Gastrocnemius medialis (tissue), 4 donors: ENCODE measurements at regions not wholly inside any gene's neighbourhood (a gene's known extent, or its start where the extent isn't known, plus 50 kb on each side); places are given as distances from the start of the nearest gene placed in this dataset.

ENCODE experiments used
- ATAC-seq, 2 donors: fragments of 150-250 bp; one replicate each; pipeline ENCODE4 v1.9.1; 2016
- DNase-seq, 2 donors: peaks; one replicate each; pipeline ENCODE4 v3.0.0-alpha.2; 2019
- H3K27ac ChIP-seq, 4 donors: fragments of 200-600 bp; sonication (generic); 1 replicate in 1 of 4; 2 replicates in 3 of 4; pipeline ENCODE4 v1.5.1; 2016 to 2018; ENCODE audit warnings: mild to moderate bottlenecking in 2 of 4, moderate library complexity in 1 of 4
- H3K27me3 ChIP-seq, 3 donors: fragments of 200-600 bp; sonication (generic) in 2 of 3; 1 replicate in 1 of 3; 2 replicates in 2 of 3; pipeline versions ENCODE4 v1.5.1 to v1.6.0; 2016 to 2019; ENCODE audit warnings: mild to moderate bottlenecking in 1 of 3, moderate library complexity in 1 of 3
- H3K36me3 ChIP-seq, 2 donors: fragments of 200-600 bp; sonication (generic) in 1 of 2; one replicate each; pipeline ENCODE4 v1.5.1; 2017 to 2018
- H3K4me1 ChIP-seq, 2 donors: fragments of 200-600 bp; sonication (generic) in 1 of 2; one replicate each; pipeline ENCODE4 v1.5.1; 2016 to 2017; ENCODE audit warnings: mild to moderate bottlenecking in 2 of 2
- H3K4me3 ChIP-seq, 4 donors: fragments of 200-600 bp; sonication (generic) in 3 of 4; 1 replicate in 1 of 4; 2 replicates in 3 of 4; pipeline ENCODE4 v1.5.1; 2016 to 2019; ENCODE audit warnings: mild to moderate bottlenecking in 2 of 4
- H3K9me3 ChIP-seq, 3 donors: fragments of 200-600 bp; sonication (generic) in 2 of 3; 1 replicate in 1 of 3; 2 replicates in 2 of 3; pipeline ENCODE4 v1.5.1; 2016 to 2019
- CTCF ChIP-seq, 5 experiments: fragments of 450-650 bp in 3 of 5; fragments of 200-600 bp in 2 of 5; sonication (generic) in 2 of 5; IDR thresholded peaks in 4 of 5; conservative IDR thresholded peaks in 1 of 5; 1 replicate in 4 of 5; 2 replicates in 1 of 5; pipeline ENCODE4 v1.5.1; 2016 to 2019; ENCODE audit warnings: antibody characterized with exemption in 5 of 5, mild to moderate bottlenecking in 3 of 5, moderate library complexity in 3 of 5
- POLR2A ChIP-seq, 2 donors: fragments of 450-650 bp; IDR thresholded peaks; one replicate each; pipeline ENCODE4 v1.6.1; 2017; ENCODE audit warnings: antibody characterized with exemption in 2 of 2, mild to moderate bottlenecking in 2 of 2, moderate library complexity in 2 of 2
- in situ Hi-C, 4 donors: fragments of 200-750 bp; cut with MboI; loops; one replicate each; pipeline versions ENCODE4 v1.15.0 to v1.8.0; 2017; ENCODE audit warnings: low sequenced_read_pairs in 4 of 4
- intact Hi-C: fragments of 100-400 bp; cut with DNase I; formaldehyde crosslinking; loops from one replicate; pipeline ENCODE4 v1.15.1; 2023; ENCODE audit warnings: low total_unique reads

GRCh38 chr13:67966065-67966464 lies 735.9 kb upstream of the PCDH9 start:
- in situ Hi-C loops, result no loop called here
- Histone ChIP-seq H3K4me3 (no peak overlapping the region), H3K9me3 (no peaks in the 10 kb centered on the region), H3K27ac (no peak overlapping the region), H3K27me3 (no peaks in the 10 kb centered on the region), H3K36me3 (no peaks in the 10 kb centered on the region), H3K4me1 (no peaks in the 10 kb centered on the region)
- intact Hi-C loops, result no loop called here
- TF ChIP-seq CTCF (IDR thresholded peaks at IDR 0.05 in 4 of 5, conservative IDR thresholded peaks at IDR 0.05 in 1 of 5), result no peak
- TF ChIP-seq POLR2A (IDR thresholded peaks at IDR 0.05), result no peak
- no peak for ATAC-seq
- no peak for DNase-seq

GRCh38 chr13:67964986-67965385 lies 734.9 kb upstream of the PCDH9 start:
- no peak for TF ChIP-seq POLR2A (IDR thresholded peaks at IDR 0.05)
- no peak for TF ChIP-seq CTCF (IDR thresholded peaks at IDR 0.05 in 4 of 5, conservative IDR thresholded peaks at IDR 0.05 in 1 of 5)
- no peak overlapping the region for H3K4me3 ChIP-seq
- no peaks in the 10 kb centered on the region for H3K4me1 ChIP-seq
- in situ Hi-C loops (no loop called here), intact Hi-C loops (no loop called here)
- H3K9me3 ChIP-seq, result no peaks in the 10 kb centered on the region
- no peaks in the 10 kb centered on the region for H3K36me3 ChIP-seq
- no peaks in the 10 kb centered on the region for H3K27me3 ChIP-seq
- no peak overlapping the region for H3K27ac ChIP-seq
- DNase-seq, result no peak
- no peak for ATAC-seq

DNA sequence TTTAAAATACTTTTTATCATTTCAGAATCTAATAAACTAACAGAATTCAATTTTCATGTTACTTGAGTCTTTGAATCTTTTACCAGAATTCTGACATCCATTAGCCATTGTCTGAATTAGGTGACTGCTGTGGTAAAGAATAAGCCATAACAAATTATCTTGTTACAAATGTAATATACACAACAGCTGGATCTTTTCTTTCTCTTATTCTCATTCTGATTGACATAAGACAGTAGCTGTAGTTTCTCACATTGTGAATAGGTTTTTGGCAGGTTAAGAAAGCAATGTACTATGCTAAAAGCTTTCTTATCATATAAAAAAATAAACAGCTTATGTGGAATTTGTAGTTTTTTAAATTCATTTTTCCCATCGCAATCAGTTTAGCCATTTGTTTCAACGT lies 734.0 kb upstream of the PCDH9 start:
- in situ Hi-C loops (no loop called here), intact Hi-C loops (no loop called here)
- no peak for TF ChIP-seq CTCF (IDR thresholded peaks at IDR 0.05 in 4 of 5, conservative IDR thresholded peaks at IDR 0.05 in 1 of 5)
- no peak for TF ChIP-seq POLR2A (IDR thresholded peaks at IDR 0.05)
- no peak overlapping the region for H3K27ac ChIP-seq
- no peaks in the 10 kb centered on the region for H3K36me3 ChIP-seq
- no peaks in the 10 kb centered on the region for H3K9me3 ChIP-seq
- ATAC-seq, result no peak
- H3K27me3 ChIP-seq, result no peaks in the 10 kb centered on the region
- no peak overlapping the region for H3K4me3 ChIP-seq
- DNase-seq, result no peak
- no peaks in the 10 kb centered on the region for H3K4me1 ChIP-seq

GRCh38 chr13:67961331-67961730 lies 731.2 kb upstream of the PCDH9 start:
- in situ Hi-C loops (no loop called here), intact Hi-C loops (no loop called here)
- no peak for DNase-seq
- H3K36me3 ChIP-seq, result no peaks in the 10 kb centered on the region
- no peaks in the 10 kb centered on the region for H3K27me3 ChIP-seq
- ATAC-seq, result no peak
- TF ChIP-seq CTCF (IDR thresholded peaks at IDR 0.05 in 4 of 5, conservative IDR thresholded peaks at IDR 0.05 in 1 of 5), result no peak
- no peak for TF ChIP-seq POLR2A (IDR thresholded peaks at IDR 0.05)
- H3K9me3 ChIP-seq, result no peaks in the 10 kb centered on the region
- no peak overlapping the region for H3K4me3 ChIP-seq
- no peak overlapping the region for H3K27ac ChIP-seq
- no peaks in the 10 kb centered on the region for H3K4me1 ChIP-seq

- H3K27me3 ChIP-seq, result no peaks in the 10 kb centered on the region
- H3K9me3 ChIP-seq, result no peaks in the 10 kb centered on the region
- DNase-seq (no peak), ATAC-seq (no peak)
- H3K4me1 ChIP-seq, result no peaks in the 10 kb centered on the region
- TF ChIP-seq CTCF (IDR thresholded peaks at IDR 0.05 in 4 of 5, conservative IDR thresholded peaks at IDR 0.05 in 1 of 5) (no peak), POLR2A (IDR thresholded peaks at IDR 0.05) (no peak)
- in situ Hi-C loops, result no loop called here
- no peak overlapping the region for H3K27ac ChIP-seq
- no peak overlapping the region for H3K4me3 ChIP-seq
- intact Hi-C loops, result no loop called here
- H3K36me3 ChIP-seq, result no peaks in the 10 kb centered on the region
Measured at GRCh38 chr13:67951431-67951830, 721.3 kb upstream of the PCDH9 start.
